GM10266 (cell line): ENCODE measurements at regions not wholly inside any gene's neighbourhood (a gene's known extent, or its start where the extent isn't known, plus 50 kb on each side); places are given as distances from the start of the nearest gene placed in this dataset.

ENCODE experiments used
- DNase-seq: peaks from one replicate; pipeline ENCODE4 v3.0.0; 2012; ENCODE audit errors: extremely low spot score
- CTCF ChIP-seq: IDR thresholded peaks from 2 replicates; pipeline ENCODE4 v1.5.1; 2012; ENCODE audit warnings: mild to moderate bottlenecking, low read depth; ENCODE audit not compliant: control insufficient read depth, insufficient read depth; ENCODE audit errors: missing control alignments

GRCh38 chr7:88452646-88453045 lies 146.0 kb upstream of the STEAP4 start:
- DNase-seq: no peak
- TF ChIP-seq CTCF: no peak

- DNase-seq: no peak
- no peak for TF ChIP-seq CTCF
These were observed 144.2 kb upstream of the STEAP4 start for GRCh38 chr7:88450874-88451273.

- TF ChIP-seq CTCF: no peak
- no peak for DNase-seq
These were observed 142.7 kb upstream of the STEAP4 start for GRCh38 chr7:88449410-88449809.

GRCh38 chr7:88442413-88442812 lies 135.7 kb upstream of the STEAP4 start:
- TF ChIP-seq CTCF: no peak
- DNase-seq: no peak

- no peak for TF ChIP-seq CTCF
- DNase-seq: no peak
These were observed 130.4 kb upstream of the STEAP4 start for GRCh38 chr7:88437132-88437531.

- no peak for TF ChIP-seq CTCF
- DNase-seq: no peak
These were observed 125.6 kb upstream of the STEAP4 start for GRCh38 chr7:88432301-88432700.

GRCh38 chr7:88431882-88432281 lies 125.2 kb upstream of the STEAP4 start:
- TF ChIP-seq CTCF: no peak
- DNase-seq: no peak
